B cell (primary cell): ENCODE measurements at regions not wholly inside any gene's neighbourhood (a gene's known extent, or its start where the extent isn't known, plus 50 kb on each side); places are given as distances from the start of the nearest gene placed in this dataset.

Experiments used
- ATAC-seq: fragments of 200-7000 bp; cut with Tn5 transposase; one replicate; pipeline ENCODE4 v1.10.0; 2021; ENCODE audit warnings: low read depth, mild to moderate bottlenecking, moderate number of reproducible peaks, moderate library complexity
- CTCF ChIA-PET: fragments of 350-600 bp; sonication (Branson Sonifier 250); formaldehyde crosslinking; loops from one replicate; lab custom pipeline; 2021; ENCODE audit warnings: antibody characterized with exemption, inconsistent platforms; lab: Charles Lee
- POLR2A ChIA-PET: fragments of 350-600 bp; sonication (Branson Sonifier 250); formaldehyde crosslinking; loops from one replicate; lab custom pipeline; 2021; ENCODE audit warnings: antibody characterized with exemption; lab: Charles Lee
- DNase-seq: peaks from one replicate; pipeline ENCODE4 v3.0.0; 2013
- H2AFZ ChIP-seq: 2 replicates; pipeline ENCODE4 v1.6.1; 2012; ENCODE audit warnings: mild to moderate bottlenecking, low read depth, low read length; ENCODE audit not compliant: insufficient read depth, poor library complexity, severe bottlenecking
- H3K27ac ChIP-seq, 2 donors: 1 replicate in 1 of 2; 2 replicates in 1 of 2; pipeline ENCODE4 v1.5.1; 2012 to 2013; ENCODE audit warnings: low read length in 2 of 2, mild to moderate bottlenecking in 2 of 2, moderate library complexity in 1 of 2
- H3K27me3 ChIP-seq, 4 experiments: fragments of 200-600 bp in 1 of 4; sonication (generic) in 1 of 4; replicated peaks in 1 of 4; 1 replicate in 2 of 4; 2 replicates in 2 of 4; pipeline versions ENCODE4 v1.6.1 to v1.7.0; 2013 to 2016; ENCODE audit warnings: low read length in 3 of 4, mild to moderate bottlenecking in 2 of 4, mixed read lengths in 1 of 4, moderate library complexity in 1 of 4; ENCODE audit not compliant: insufficient read depth in 4 of 4, control insufficient read depth in 3 of 4; ENCODE audit errors: control extremely low read depth in 1 of 4
- H3K36me3 ChIP-seq, 2 experiments: replicated peaks in 1 of 2; 1 replicate in 1 of 2; 2 replicates in 1 of 2; pipeline versions ENCODE4 v1.6.1 to v1.7.1; 2013; ENCODE audit warnings: low read length in 1 of 2; ENCODE audit not compliant: insufficient read depth in 2 of 2, control insufficient read depth in 1 of 2; ENCODE audit errors: control extremely low read depth in 1 of 2, extremely low read depth in 1 of 2
- H3K4me1 ChIP-seq, 2 donors: fragments of 200-600 bp in 1 of 2; sonication (generic) in 1 of 2; 1 replicate in 1 of 2; 2 replicates in 1 of 2; pipeline versions ENCODE4 v1.5.1 to v1.6.1; 2013 to 2017; ENCODE audit warnings: low read length in 2 of 2; ENCODE audit not compliant: control insufficient read depth in 2 of 2, insufficient read depth in 2 of 2
- H3K4me2 ChIP-seq: replicated peaks from 2 replicates; pipeline ENCODE3; 2012; ENCODE audit warnings: mild to moderate bottlenecking, low read depth, low read length; ENCODE audit not compliant: poor library complexity, severe bottlenecking
- H3K4me3 ChIP-seq, 5 experiments: fragments of 200-600 bp in 1 of 5; sonication (generic) in 1 of 5; 1 replicate in 3 of 5; 2 replicates in 2 of 5; pipeline versions ENCODE4 v1.5.1 to v1.7.0; 2011 to 2016; ENCODE audit warnings: low read length in 4 of 5, mild to moderate bottlenecking in 4 of 5, low read depth in 2 of 5, control low read depth in 1 of 5, moderate library complexity in 1 of 5; ENCODE audit not compliant: insufficient read depth in 1 of 5; ENCODE audit errors: control extremely low read depth in 1 of 5, extremely low read depth in 1 of 5
- H3K79me2 ChIP-seq: fragments of 200-600 bp; sonication (generic); one replicate; pipeline ENCODE4 v1.6.0; 2016; ENCODE audit warnings: low read length; ENCODE audit not compliant: control insufficient read depth, insufficient read depth
- H3K9ac ChIP-seq: fragments of 200-600 bp; sonication (generic); 2 replicates; pipeline ENCODE4 v1.6.1; 2017; ENCODE audit warnings: mild to moderate bottlenecking, low read length, moderate library complexity
- H3K9me3 ChIP-seq, 3 donors: one replicate each; pipeline versions ENCODE4 v1.6.1 to v1.7.1; 2013; ENCODE audit warnings: low read length in 2 of 3; ENCODE audit not compliant: control insufficient read depth in 2 of 3, insufficient read depth in 1 of 3; ENCODE audit errors: control extremely low read depth in 1 of 3
- H4K20me1 ChIP-seq: 2 replicates; pipeline ENCODE4 v1.6.0; 2012; ENCODE audit warnings: mild to moderate bottlenecking, low read length; ENCODE audit not compliant: insufficient read depth, control insufficient read depth, poor library complexity, severe bottlenecking
- H3K27ac Mint-ChIP-seq: one replicate; pipeline ENCODE4 v1.8.0; 2021; ENCODE audit warnings: mixed read lengths
- H3K27me3 Mint-ChIP-seq: one replicate; pipeline ENCODE4 v1.8.0; 2021; ENCODE audit warnings: mixed read lengths
- H3K4me1 Mint-ChIP-seq: one replicate; pipeline ENCODE4 v1.8.0; 2021; ENCODE audit warnings: mixed read lengths
- H3K4me3 Mint-ChIP-seq: one replicate; pipeline ENCODE4 v1.8.0; 2021; ENCODE audit warnings: mixed read lengths
- H3K9me3 Mint-ChIP-seq: one replicate; pipeline ENCODE4 v1.8.0; 2022; ENCODE audit warnings: mixed read lengths; ENCODE audit not compliant: insufficient read depth
- CTCF ChIP-seq: fragments of 200-600 bp; IDR thresholded peaks from one replicate; pipeline ENCODE4 v1.8.0; 2022; ENCODE audit warnings: antibody characterized with exemption, mild to moderate bottlenecking
- EZH2 ChIP-seq: IDR thresholded peaks from 2 replicates; pipeline ENCODE4 v1.6.1; 2012; ENCODE audit warnings: borderline replicate concordance, low read depth, mild to moderate bottlenecking, moderate library complexity, low read length; ENCODE audit not compliant: insufficient read depth, poor library complexity, severe bottlenecking
- WGBS: methylation state at CpG from one replicate; pipeline ENCODE4 v1.1.5; 2013; ENCODE audit warnings: missing lambda C conversion rate; ENCODE audit not compliant: insufficient coverage; 5-methylcytosine and 5-hydroxymethylcytosine counted together
- intact Hi-C: fragments of 100-400 bp; cut with micrococcal nuclease; formaldehyde crosslinking; loops from one replicate; pipeline ENCODE4 v1.10.0; 2022

- no peak overlapping the region for H3K27ac ChIP-seq
- no peaks in the 10 kb centered on the region for H3K9me3 Mint-ChIP-seq
These were observed 376.2 kb upstream of the CLINT1 start for GRCh38 chr5:158235159-158235547.

More at GRCh38 chr5:158235159-158235547, 376.2 kb upstream of the CLINT1 start:
- Mint-ChIP-seq H3K27me3 (no peaks in the 10 kb centered on the region), H3K4me3 (peak overlapping the region; percentile 7), H3K4me1 (peaks cover 17% of the 10 kb centered on the region), H3K27ac (no peak overlapping the region)
- Histone ChIP-seq H3K36me3 (no peaks in the 10 kb centered on the region), H3K9ac (no peak overlapping the region), H3K4me1 (peaks cover 14 to 15% of the 10 kb centered on the region in 2 donors), H3K4me2 (no peak overlapping the region), H2AFZ (no peak overlapping the region), H3K9me3 (no peaks in the 10 kb centered on the region), H3K4me3 (no peak overlapping the region), H4K20me1 (no peaks in the 10 kb centered on the region), H3K79me2 (no peaks in the 10 kb centered on the region), H3K27me3 (no peaks in the 10 kb centered on the region)
- DNase-seq (no peak), ATAC-seq (no peak)
- TF ChIP-seq EZH2: no peak
- no peak for TF ChIP-seq CTCF
- POLR2A ChIA-PET: no interaction called here
- WGBS: 74% methylated on average over 3 of the region's 4 CpGs
- intact Hi-C loops: no loop called here
- CTCF ChIA-PET: no interaction called here
